ENCODE measurements at regions not wholly inside any gene's neighbourhood (a gene's known extent, or its start where the extent isn't known, plus 50 kb on each side); places are given as distances from the start of the nearest gene placed in this dataset.

GRCh38 chr16:6593799-6594198 is 738.8 kb upstream of the RBFOX1 start:
- Histone ChIP-seq H3K4me3 (ENCODE audit: low read length in 3 of 3) (no peak overlapping the region), H3K9me3 (ENCODE audit: control insufficient read depth in 2 of 3, insufficient read depth in 1 of 3, low read length in 3 of 3) (no peaks in the 10 kb centered on the region), H3K27me3 (ENCODE audit: control insufficient read depth, insufficient read depth, low read length) (no peaks in the 10 kb centered on the region), H3K27ac (ENCODE audit: low read depth in 2 of 2, low read length in 2 of 2) (no peak overlapping the region), H3K4me1 (ENCODE audit: control insufficient read depth in 2 of 3, insufficient read depth in 2 of 3, low read depth in 1 of 3, low read length in 3 of 3) (no peaks in the 10 kb centered on the region), H3K36me3 (ENCODE audit: control insufficient read depth in 2 of 3, insufficient read depth in 3 of 3, low read length in 3 of 3) (no peaks in the 10 kb centered on the region), H3K9ac (ENCODE audit: low read length in 3 of 3) (no peak overlapping the region)
- DNase-seq (no peak), FAIRE-seq (no peak)
- no peak for TF ChIP-seq CTCF (IDR thresholded peaks at IDR 0.05; ENCODE audit: borderline replicate concordance, extremely low read depth, insufficient read depth)
- intact Hi-C loops (cut with DNase I) = no loop called here

GRCh38 chr16:6576606-6577005 is 756.0 kb upstream of the RBFOX1 start:
- peaks cover 0 to 2% (median 0%) of the 10 kb centered on the region in 3 donors for H3K4me1 ChIP-seq (ENCODE audit: control insufficient read depth in 2 of 3, insufficient read depth in 2 of 3, low read depth in 1 of 3, low read length in 3 of 3)
- TF ChIP-seq CTCF (IDR thresholded peaks at IDR 0.05; ENCODE audit: borderline replicate concordance, extremely low read depth, insufficient read depth) = no peak
- peaks cover 2% of the 10 kb centered on the region for H3K27me3 ChIP-seq (ENCODE audit: control insufficient read depth, insufficient read depth, low read length)
- DNase-seq (peak in 3 of 5 donors; percentile 17 to 73 (median 40)), FAIRE-seq (no peak)
- H3K36me3 ChIP-seq (ENCODE audit: control insufficient read depth in 2 of 3, insufficient read depth in 3 of 3, low read length in 3 of 3) = no peaks in the 10 kb centered on the region
- H3K27ac ChIP-seq (ENCODE audit: low read depth in 2 of 2, low read length in 2 of 2) = no peak overlapping the region
- no peak overlapping the region for H3K9ac ChIP-seq (ENCODE audit: low read length in 3 of 3)
- intact Hi-C loops (cut with DNase I) = no loop called here
- no peak overlapping the region for H3K4me3 ChIP-seq (ENCODE audit: low read length in 3 of 3)
- H3K9me3 ChIP-seq (ENCODE audit: control insufficient read depth in 2 of 3, insufficient read depth in 1 of 3, low read length in 3 of 3) = no peaks in the 10 kb centered on the region

- Histone ChIP-seq H3K36me3 (ENCODE audit: control insufficient read depth in 2 of 3, insufficient read depth in 3 of 3, low read length in 3 of 3) (no peaks in the 10 kb centered on the region), H3K9me3 (ENCODE audit: control insufficient read depth in 2 of 3, insufficient read depth in 1 of 3, low read length in 3 of 3) (no peaks in the 10 kb centered on the region), H3K4me3 (ENCODE audit: low read length in 3 of 3) (no peak overlapping the region), H3K27ac (ENCODE audit: low read depth in 2 of 2, low read length in 2 of 2) (no peak overlapping the region), H3K27me3 (ENCODE audit: control insufficient read depth, insufficient read depth, low read length) (peaks cover 2% of the 10 kb centered on the region), H3K4me1 (ENCODE audit: control insufficient read depth in 2 of 3, insufficient read depth in 2 of 3, low read depth in 1 of 3, low read length in 3 of 3) (peaks cover 0 to 2% (median 0%) of the 10 kb centered on the region in 3 donors), H3K9ac (ENCODE audit: low read length in 3 of 3) (no peak overlapping the region)
- no peak for TF ChIP-seq CTCF (IDR thresholded peaks at IDR 0.05; ENCODE audit: borderline replicate concordance, extremely low read depth, insufficient read depth)
- FAIRE-seq = no peak
- peak in 1 of 5 donors; percentile 15 for DNase-seq
- intact Hi-C loops (cut with DNase I) = no loop called here
Observed at GRCh38 chr16:6576113-6576512, 756.5 kb upstream of the RBFOX1 start.

GRCh38 chr16:6574146-6574545 is 758.5 kb upstream of the RBFOX1 start:
- Histone ChIP-seq H3K9me3 (ENCODE audit: control insufficient read depth in 2 of 3, insufficient read depth in 1 of 3, low read length in 3 of 3) (no peaks in the 10 kb centered on the region), H3K36me3 (ENCODE audit: control insufficient read depth in 2 of 3, insufficient read depth in 3 of 3, low read length in 3 of 3) (no peaks in the 10 kb centered on the region), H3K9ac (ENCODE audit: low read length in 3 of 3) (no peak overlapping the region), H3K4me1 (ENCODE audit: control insufficient read depth in 2 of 3, insufficient read depth in 2 of 3, low read depth in 1 of 3, low read length in 3 of 3) (peaks cover 0 to 2% (median 0%) of the 10 kb centered on the region in 3 donors), H3K4me3 (ENCODE audit: low read length in 3 of 3) (no peak overlapping the region), H3K27me3 (ENCODE audit: control insufficient read depth, insufficient read depth, low read length) (peaks cover 2% of the 10 kb centered on the region), H3K27ac (ENCODE audit: low read depth in 2 of 2, low read length in 2 of 2) (no peak overlapping the region)
- no peak for FAIRE-seq
- intact Hi-C loops (cut with DNase I) = no loop called here
- no peak for DNase-seq
- TF ChIP-seq CTCF (IDR thresholded peaks at IDR 0.05; ENCODE audit: borderline replicate concordance, extremely low read depth, insufficient read depth) = no peak
